GM19397 (cell line): ENCODE measurements at regions not wholly inside any gene's neighbourhood (a gene's known extent, or its start where the extent isn't known, plus 50 kb on each side); places are given as distances from the start of the nearest gene placed in this dataset.
A peak's percentile ranks its signal among the peaks of the same experiment; 100 is the strongest.
"Not testable (repeated sequence)": the region's sequence is repeated elsewhere in the genome, so short reads cannot be mapped to it uniquely, and the experiment has no call there.

Experiments
- ATAC-seq: cut with Tn5 transposase; IDR thresholded peaks from one replicate; pipeline ENCODE4 v1.9.1; 2021; ENCODE audit warnings: mild to moderate bottlenecking, moderate library complexity; ENCODE audit not compliant: unreplicated experiment

DNA sequence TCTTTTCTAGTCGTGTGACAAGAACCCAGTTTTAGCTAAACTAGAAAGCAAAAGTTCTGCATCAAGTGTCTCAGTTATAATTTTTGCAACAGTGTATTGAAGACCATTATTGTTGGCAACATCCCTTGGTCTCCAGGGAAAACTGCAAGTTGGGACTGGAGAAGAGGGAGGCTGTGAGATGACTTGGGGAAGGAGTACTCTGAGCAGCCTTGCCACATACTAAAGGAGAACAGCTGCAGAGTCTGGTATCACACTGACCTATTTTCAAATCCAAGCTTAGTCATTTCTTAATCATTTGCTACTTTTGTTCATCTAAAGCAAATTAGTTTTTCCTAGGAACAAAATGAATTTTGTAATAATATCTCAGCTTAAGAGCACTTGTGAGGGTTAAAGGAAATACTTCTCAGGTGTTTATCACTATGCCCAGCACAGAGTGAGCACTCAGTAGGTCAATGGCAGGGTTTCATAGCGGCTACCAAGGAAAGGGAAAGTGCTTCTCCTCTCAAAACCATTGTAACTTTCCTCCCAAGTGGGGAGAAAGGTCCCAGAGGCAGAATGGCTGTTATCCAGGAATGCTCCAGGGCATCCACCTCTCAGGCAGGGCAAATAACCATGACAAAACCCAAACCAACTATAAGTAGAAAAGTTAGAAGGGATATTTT lies 247.1 kb downstream of the C11orf87 start:
- no peak for ATAC-seq

DNA sequence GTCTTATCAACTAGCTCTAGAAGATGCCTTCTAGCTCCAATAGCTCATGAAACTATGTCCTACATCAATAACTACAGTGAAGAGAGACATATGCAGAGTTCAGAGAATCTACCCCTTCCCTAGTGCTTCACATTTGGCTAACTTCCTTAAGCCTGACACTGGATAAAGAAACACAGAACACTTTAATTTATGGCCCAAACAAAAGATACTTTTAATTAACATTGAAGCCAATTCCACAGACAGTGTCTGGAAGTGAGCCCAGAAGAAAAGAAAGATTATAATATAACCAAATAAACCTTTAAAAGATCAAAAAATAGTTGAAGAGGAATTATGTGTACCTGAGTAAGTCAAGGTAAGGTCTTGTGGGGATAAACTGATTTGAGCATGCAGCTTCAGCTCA lies 255.2 kb downstream of the C11orf87 start:
- no peak for ATAC-seq

DNA sequence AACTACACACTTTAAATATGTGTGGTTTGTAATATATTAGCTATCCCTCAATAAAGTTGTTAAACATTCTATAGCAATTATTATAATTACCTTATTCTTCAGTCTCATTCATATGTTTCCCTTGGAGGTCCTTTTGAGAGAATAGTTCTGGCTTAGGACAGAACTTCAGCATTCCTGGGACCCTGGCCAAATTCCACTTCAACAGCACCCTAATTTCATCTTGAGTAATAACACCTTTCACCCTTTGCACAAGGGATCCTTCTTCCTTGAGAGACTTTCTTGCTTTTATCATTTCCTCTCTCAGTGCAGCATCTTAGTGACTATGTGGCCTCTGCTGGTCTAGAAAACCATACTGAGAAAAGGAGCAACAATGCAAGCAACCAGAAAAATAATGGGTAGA lies 255.9 kb downstream of the C11orf87 start:
- ATAC-seq = no peak

DNA sequence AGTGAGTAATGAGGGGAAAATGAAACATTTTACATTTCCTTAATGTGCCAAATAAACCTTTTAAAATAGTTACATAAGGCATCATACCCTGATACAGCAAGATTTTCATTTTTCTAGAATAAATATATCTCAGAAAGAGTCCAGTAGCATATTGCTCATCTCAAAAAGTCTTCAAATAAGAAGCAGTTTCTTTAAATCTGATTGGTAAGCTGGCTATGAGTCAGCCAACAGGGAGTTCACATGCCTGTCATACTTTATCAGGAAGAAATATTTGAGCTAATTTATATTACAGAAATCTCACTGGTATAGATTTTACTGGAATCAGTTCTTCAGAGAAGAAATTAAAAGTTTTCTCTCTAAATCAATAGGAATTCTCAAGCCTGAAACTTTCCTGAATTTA lies 258.1 kb downstream of the C11orf87 start:
- no peak for ATAC-seq

DNA sequence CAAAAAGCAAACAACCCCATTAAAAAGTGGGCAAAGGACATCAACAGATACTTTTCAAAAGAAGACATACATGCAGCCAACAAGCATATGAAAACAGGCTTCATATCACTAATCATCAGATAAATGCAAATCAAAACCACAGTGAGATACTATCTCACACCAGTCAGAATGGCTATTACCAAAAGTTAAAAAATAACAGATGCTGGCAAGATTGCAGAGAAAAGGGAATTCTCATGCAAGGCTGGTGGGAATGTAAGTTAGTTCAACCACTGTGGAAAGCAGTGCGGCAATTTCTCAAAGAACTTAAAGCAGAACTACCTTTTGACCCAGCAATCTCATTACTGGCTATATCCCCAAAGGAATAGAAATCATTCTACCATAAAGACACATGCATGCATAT lies 260.8 kb downstream of the C11orf87 start:
- not testable (repeated sequence) for ATAC-seq

DNA sequence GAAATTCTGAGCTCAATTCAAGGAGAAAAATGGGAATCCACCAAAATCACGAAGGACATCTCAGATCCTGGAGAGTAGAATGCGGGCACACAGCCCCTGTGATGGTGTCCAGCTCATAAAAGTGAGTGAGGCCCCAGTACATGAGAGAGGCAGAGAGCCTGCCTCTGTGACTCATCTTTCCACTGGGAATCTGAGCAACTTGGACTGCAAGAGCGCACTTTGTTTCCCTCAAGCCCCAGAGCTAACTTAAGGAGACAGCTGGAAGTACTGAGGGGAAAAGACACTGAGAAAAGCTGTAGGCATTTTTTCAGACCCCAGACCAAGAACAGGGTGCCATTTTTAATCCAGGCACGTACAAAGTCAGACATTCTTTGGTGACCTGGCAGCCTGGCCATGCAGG lies 273.7 kb downstream of the C11orf87 start:
- no peak for ATAC-seq

DNA sequence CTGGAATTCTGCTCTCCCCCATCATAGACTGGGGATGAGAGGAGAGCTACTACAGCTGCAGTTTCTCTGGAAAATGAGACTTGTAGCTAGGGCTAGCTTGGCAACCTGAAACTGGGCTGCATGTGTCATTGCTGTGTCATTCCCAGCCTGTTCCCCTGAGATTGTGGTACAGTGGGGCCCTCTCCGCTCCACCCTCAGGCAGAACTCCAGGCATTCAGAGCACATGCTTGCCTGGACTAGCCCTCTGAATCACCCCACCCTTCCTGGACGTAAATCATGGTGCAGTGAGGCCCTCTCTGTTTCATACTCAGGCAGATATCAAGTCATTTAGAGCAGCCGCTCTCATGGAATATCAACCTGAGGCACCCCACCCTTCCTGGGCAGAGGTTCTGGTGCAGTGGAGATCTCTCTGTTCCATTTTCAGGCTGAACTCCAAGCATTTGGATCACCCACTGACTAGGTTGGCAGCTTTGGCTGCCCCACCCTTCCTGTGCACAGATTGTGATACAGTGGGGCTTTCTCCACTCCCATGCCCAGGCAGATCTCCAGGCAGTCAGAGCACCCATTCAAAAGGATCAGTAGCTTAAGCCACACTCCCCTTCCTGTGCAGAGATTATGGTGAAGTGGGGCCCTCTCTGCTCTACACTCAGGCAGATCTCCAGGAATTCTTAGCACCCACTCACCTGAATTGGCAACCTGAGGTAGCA lies 274.4 kb downstream of the C11orf87 start:
- ATAC-seq = no peak

DNA sequence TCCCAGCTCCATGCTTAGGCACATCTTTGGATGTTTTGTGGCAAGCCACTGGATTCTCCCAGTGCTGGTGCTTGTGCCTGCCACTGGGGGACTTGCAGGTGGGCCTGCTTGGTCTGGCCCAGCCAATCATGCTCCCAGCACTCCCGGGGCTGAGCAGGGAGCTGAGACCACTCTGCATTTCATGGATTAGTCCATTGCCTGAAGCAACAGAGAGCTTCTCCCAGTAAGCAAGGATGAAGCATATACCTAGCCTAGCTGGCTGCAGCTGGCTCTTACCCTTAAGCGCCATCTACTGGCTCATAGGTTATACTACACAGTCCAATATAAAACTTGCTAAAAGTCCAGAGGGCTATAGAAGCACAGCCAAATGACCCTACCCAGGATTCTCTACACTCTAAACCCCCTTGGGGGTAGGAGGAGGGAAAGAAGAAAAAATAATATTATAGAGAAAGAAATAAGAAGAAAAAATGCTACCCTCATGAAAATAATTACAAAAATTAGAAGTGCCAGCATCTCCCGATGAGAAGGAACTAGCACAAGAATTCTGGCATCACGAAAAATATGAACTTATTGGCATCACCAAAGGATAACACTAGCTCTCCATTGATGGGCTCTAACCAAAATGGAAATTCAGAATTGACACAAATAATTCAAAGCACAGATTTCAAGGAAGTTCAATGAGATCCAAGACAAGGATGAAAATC lies 275.3 kb downstream of the C11orf87 start:
- ATAC-seq = peak; percentile 75

DNA sequence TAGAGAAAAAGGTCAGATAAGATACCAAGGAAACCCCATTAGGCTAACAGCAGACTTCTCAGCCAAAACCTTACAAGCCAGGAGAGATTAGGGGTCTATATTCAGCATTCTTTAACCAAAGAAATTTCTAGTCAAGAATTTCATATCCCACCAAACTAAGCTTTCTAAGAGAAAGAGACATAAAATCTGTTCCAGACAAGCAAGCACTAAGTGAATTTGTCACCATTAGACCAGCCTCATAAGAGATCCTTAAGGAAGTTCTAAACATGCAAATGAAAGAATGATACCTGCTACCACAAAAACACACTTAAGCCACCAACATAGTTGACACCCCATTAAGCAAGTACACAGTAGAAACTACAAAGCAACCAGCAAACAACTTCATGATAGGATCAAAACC lies 276.2 kb downstream of the C11orf87 start:
- no peak for ATAC-seq

DNA sequence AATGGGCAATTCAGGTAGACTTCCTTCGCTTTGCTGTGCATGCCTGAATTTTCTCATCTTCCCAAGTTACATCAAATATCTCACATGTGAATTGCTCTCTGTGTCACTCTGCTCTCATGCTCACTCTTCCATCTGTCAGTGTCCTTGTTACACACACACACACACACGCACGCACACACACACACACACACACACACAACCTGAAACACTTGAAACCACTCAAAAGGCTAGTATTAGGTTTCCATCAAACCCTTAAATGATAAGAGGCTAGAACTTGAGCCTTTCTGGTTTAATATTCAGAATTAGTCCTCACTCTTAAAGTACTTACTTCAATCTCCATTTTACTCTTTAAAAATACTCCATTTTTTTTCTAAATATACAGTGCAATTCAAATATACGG lies 282.4 kb downstream of the C11orf87 start:
- ATAC-seq = no peak

DNA sequence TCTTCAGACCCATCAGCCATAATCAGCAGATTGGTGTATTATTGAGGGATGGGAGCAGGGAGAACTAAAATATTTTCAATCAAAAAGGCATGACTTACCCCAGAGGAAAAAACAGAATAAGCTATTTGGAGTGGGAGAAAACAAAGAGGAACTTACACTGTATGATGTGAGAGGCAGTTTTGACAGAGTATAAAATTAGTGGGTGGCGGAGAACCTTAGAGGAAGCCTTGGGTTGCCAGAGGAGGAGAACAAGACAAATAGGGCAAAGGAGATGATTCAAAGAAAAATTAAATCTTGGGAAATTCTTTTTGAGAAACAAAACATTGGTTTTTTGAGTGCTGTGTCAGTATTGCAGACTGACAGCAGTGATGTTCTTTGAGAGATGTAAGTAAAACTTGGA lies 285.0 kb downstream of the C11orf87 start:
- no peak for ATAC-seq

DNA sequence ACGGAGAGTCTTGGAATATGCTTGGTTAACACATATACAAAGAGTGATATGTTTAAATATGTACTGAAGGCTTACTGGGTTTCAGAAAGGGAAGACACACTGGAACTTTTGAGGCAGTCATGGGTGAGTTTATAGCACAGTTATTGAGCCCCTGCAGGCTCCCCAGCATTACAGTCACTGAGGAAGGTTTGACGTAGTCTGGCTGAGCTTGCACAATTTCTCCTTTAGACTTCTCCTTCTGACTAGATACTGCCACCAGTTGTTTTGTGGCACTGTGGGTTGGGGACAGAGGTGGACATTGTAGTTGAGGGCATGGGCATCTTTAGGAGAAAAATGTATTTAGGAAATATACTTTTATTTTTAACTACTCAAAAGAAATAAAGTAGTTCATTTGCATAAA lies 285.4 kb downstream of the C11orf87 start:
- no peak for ATAC-seq

DNA sequence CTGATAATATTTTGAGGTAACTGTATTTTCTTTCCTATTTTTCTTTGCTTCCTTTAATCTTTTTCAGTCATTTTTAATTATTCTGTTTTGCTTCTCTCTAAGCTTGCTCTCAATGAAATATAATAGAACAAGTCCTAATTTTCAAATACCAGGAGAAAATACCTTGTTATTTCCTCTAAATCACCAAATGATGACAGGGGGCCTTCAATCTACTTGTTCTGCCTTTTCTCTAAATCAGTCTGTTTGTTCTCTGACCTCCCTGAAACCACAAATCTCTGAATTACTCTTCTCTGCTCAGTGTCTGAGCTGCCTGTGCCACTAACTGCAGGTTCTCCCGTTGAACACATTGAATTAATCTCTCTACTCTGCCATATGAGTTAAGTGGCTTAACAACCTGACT lies 286.2 kb downstream of the C11orf87 start:
- no peak for ATAC-seq

DNA sequence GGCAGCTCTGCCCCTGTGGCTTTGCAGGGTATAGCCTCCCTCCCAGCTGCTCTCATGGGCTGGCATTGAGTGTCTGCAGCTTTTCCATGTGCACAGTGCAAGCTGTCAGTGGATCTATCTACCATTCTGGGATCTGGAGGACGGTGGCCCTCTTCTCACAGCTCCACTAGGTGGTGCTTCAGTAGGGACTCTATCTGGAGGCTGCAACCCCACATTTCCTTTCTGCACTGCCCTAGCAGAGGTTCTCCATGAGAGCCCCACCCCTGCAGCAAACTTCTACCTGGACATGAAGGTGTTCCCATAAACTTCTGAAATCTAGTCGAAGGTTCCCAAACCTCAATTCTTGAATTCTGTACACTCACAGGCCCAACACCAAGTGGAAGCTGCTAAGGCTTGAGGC lies 292.5 kb downstream of the C11orf87 start:
- not testable (repeated sequence) for ATAC-seq

DNA sequence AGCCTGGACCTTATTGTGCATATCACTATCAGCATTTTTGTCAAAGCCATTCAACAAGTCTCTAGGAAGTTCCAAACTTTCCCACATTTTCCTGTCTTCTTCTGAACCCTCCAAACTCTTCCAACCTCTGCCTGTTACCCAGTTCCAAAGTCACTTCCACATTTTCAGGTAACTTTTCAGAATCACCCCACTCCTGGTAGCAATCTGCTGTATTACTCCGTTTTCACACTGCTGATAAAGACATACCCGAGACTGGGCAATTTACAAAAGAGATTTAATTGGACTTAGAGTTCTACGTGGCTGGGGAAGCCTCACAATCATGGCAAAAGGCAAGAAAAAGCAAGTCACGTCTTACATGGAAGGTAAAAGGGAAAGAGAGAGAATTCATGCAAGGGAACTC lies 293.4 kb downstream of the C11orf87 start:
- not testable (repeated sequence) for ATAC-seq

DNA sequence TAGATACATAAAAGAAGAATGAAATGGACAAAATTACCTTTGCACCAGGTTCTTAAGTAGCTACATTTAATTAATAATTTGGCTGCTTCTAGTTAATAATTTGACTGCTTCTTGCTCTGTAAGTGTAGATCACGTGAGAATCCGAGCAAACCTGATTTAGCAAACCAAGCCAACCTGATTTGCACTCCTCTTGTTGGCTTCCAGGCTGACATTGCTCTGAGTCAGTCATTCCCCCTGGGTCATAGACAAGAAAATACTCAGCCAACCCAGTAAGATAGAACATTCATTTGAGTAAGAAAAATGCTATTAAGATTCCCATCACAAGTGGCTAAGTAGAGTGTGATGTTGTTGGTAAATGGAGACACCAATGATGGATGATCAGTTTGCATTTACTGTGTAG lies 304.1 kb downstream of the C11orf87 start:
- no peak for ATAC-seq

DNA sequence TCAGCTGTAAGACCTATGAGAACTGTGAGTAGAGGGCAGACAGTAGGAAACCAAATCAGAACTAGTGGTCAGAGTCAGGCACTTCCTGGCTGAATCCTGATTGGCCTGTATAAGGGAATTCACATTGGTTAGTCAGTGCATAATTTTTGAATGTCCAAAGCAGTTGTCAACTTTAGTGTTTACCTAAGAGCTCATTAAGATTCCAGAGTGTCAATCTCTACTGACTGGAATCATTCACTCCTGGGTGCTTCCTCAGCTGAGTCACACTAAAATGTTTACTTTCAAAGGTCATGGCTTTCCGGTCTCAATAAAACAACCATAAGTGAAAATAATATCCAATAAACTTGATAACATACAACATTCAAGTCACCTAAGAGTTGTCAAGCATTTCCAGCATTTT lies 306.1 kb downstream of the C11orf87 start:
- no peak for ATAC-seq

DNA sequence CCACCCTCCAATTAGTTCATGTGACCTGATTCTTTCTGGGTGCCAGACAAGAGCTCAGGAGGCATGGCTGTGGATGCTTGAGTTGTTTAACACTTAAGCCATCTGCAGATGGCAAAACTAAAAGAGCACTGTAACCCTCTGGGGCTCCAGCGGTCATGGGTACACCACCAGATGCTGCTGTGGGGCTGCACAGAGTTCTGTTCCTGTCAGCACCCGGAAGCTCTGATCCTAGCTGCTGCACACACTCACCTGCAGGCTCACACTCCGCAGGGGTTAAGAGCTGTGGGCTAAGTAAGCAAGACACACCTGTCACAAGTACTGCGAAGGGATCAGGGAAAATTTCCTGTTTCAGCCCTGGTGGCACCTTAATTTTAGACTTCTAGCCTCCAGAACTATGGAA lies 307.8 kb downstream of the C11orf87 start:
- ATAC-seq = no peak

DNA sequence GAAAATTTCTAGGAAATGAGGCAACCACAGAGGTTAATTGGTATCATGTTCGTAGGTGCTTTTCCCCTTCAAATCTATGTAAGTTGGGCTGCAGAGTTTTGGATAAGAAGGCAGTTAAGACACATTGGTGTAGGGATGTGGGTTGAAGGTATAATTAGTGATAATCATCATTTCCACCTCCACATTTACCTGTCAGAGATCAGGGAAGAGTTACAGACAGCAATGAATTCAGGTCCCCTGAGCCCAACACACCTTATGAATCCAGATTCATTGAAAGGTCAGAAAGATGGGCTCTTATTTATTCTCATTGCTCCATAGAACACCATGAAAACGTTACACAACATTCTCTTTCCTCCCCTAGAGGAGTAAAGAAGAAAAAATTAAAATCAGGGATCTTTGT lies 308.7 kb downstream of the C11orf87 start:
- no peak for ATAC-seq

DNA sequence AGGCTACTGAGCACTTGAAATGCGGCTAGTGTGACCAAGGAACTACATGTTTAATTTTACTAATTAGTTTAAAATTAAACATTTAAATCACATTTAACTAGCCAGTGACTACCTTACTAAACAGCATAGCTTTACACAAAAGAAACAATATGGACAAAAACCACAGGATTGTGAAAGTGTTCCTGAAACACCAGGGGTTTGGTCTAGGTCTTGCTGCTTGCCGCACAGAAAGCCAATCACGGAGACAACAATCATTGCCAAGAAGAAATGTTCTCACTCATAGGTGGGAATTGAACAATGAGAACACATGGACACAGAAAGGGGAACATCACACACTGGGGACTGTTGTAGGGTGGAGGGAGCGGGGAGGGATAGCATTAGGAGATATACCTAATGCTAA lies 309.5 kb downstream of the C11orf87 start:
- no peak for ATAC-seq

DNA sequence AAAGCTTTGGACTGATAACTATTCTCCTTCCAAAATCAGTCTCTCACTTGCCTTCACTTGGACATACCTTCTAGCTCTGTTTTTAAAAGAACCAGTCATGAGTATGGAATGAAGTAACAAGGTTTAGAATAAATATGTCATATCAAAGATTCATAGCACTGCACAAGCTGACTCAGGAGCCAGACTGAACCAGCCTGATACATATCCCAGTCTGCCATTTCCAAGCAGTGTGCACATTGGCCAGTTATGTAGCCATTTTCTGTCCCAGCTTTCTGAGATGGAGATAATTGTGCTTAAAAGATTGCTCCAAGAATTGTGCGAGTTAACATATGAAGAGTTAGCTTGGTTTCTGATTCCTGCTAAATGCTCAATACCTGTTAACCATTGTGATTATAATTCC lies 311.3 kb downstream of the C11orf87 start:
- ATAC-seq = no peak

DNA sequence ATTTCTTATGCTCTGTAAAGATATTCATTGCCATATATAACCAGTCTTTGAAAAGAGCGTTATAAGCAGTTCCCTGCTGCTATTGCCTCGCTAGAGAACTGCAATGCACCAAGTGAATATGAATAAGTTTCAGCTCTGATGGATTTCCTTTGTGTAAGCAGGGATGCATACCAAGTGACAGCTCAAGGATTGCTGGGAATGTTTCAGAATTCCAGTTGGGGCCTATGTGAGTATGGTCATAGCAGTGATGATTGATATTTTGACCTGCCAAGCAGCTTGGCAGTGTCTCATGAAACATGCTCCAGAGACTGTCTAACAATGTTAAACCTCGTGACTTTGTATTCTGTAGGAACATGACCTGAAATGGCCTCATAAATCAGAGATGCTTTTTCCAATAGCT lies 312.6 kb downstream of the C11orf87 start:
- ATAC-seq = no peak
